ENCODE measurements at regions not wholly inside any gene's neighbourhood (a gene's known extent, or its start where the extent isn't known, plus 50 kb on each side); places are given as distances from the start of the nearest gene placed in this dataset.

DNA sequence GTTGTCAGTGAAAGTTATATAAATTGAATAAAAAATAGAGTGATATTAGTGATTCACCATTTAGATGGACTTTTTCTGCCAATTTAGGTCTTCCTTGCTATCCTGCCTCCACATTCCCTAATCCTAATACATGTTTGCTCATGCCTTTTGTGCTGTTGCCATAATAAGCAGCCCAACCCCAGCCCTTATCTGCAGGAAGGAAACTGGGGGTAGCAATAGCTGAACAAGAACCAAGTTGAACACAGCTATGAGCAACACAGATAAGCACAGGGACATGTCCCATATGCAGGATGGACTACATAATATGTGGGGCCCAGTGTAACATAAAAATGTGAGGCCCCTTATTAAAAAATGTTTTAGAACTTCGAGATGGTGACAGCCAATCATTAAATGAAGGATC, 91.2 kb upstream of the AHR start:
- Histone ChIP-seq H3K4me1 (ENCODE audit: insufficient read depth, low read length, severe bottlenecking) (no peaks in the 10 kb centered on the region), H3K9me2 (ENCODE audit: low read depth, low read length) (no peaks in the 10 kb centered on the region), H3K27ac (ENCODE audit: low read depth, low read length, poor library complexity, severe bottlenecking) (no peak overlapping the region), H3K27me3 (ENCODE audit: insufficient read depth, low read length) (no peaks in the 10 kb centered on the region), H3K36me3 (ENCODE audit: insufficient read depth, low read length) (no peaks in the 10 kb centered on the region), H4K20me1 (ENCODE audit: insufficient read depth, low read length) (no peaks in the 10 kb centered on the region), H3K9ac (ENCODE audit: low read length) (no peak overlapping the region), H3K4me2 (ENCODE audit: low read length) (no peak overlapping the region), H3K4me3 (ENCODE audit: low read depth, low read length, poor library complexity, severe bottlenecking) (no peak overlapping the region), H3F3A (ENCODE audit: insufficient read depth, low read length) (no peaks in the 10 kb centered on the region), H3K79me2 (ENCODE audit: insufficient read depth, low read length) (no peaks in the 10 kb centered on the region), H2AFZ (ENCODE audit: low read length) (no peak overlapping the region), H3K9me3 (ENCODE audit: low read length) (no peaks in the 10 kb centered on the region)
- no peak for TF ChIP-seq EZH2 (IDR thresholded peaks at IDR 0.05; ENCODE audit: borderline replicate concordance, low read length)
- TF ChIP-seq CTCF (IDR thresholded peaks at IDR 0.05; ENCODE audit: low read length), result no peak

DNA sequence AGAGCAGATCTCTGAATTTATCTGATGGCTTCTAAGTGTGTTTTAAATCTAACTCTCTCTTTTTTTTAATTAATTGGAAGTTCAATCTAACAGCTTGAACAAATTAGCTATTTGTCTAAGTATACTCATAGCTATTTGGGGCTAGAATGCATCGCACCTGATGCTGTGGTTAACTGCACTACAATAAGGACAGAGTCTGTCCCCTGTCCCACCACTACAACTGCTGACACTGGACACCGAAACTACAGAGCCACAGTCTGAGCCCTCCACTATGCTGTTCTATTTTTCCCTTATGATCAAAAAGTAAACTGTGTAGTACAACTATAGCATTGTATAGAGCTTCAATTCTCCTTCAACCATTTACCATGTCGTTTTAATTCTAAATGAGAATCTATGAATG, 89.4 kb upstream of the AHR start:
- Histone ChIP-seq H3K36me3 (ENCODE audit: insufficient read depth, low read length) (no peaks in the 10 kb centered on the region), H3K9me3 (ENCODE audit: low read length) (no peaks in the 10 kb centered on the region), H3K4me1 (ENCODE audit: insufficient read depth, low read length, severe bottlenecking) (no peaks in the 10 kb centered on the region), H3K9me2 (ENCODE audit: low read depth, low read length) (no peaks in the 10 kb centered on the region), H3K27ac (ENCODE audit: low read depth, low read length, poor library complexity, severe bottlenecking) (no peak overlapping the region), H3K79me2 (ENCODE audit: insufficient read depth, low read length) (no peaks in the 10 kb centered on the region), H3K9ac (ENCODE audit: low read length) (no peak overlapping the region), H3K4me3 (ENCODE audit: low read depth, low read length, poor library complexity, severe bottlenecking) (no peak overlapping the region), H3K4me2 (ENCODE audit: low read length) (no peak overlapping the region), H2AFZ (ENCODE audit: low read length) (no peak overlapping the region), H3F3A (ENCODE audit: insufficient read depth, low read length) (no peaks in the 10 kb centered on the region), H3K27me3 (ENCODE audit: insufficient read depth, low read length) (no peaks in the 10 kb centered on the region), H4K20me1 (ENCODE audit: insufficient read depth, low read length) (no peaks in the 10 kb centered on the region)
- TF ChIP-seq CTCF (IDR thresholded peaks at IDR 0.05; ENCODE audit: low read length), result no peak
- no peak for TF ChIP-seq EZH2 (IDR thresholded peaks at IDR 0.05; ENCODE audit: borderline replicate concordance, low read length)

GRCh38 chr7:17211307-17211836, 87.1 kb upstream of the AHR start:
- TF ChIP-seq EZH2 (IDR thresholded peaks at IDR 0.05; ENCODE audit: borderline replicate concordance, low read length) (no peak), CTCF (IDR thresholded peaks at IDR 0.05; ENCODE audit: low read length) (no peak)
- Histone ChIP-seq H3K4me1 (ENCODE audit: insufficient read depth, low read length, severe bottlenecking) (no peaks in the 10 kb centered on the region), H3K9me3 (ENCODE audit: low read length) (no peaks in the 10 kb centered on the region), H3K9ac (ENCODE audit: low read length) (no peak overlapping the region), H3K27ac (ENCODE audit: low read depth, low read length, poor library complexity, severe bottlenecking) (no peak overlapping the region), H4K20me1 (ENCODE audit: insufficient read depth, low read length) (no peaks in the 10 kb centered on the region), H3K79me2 (ENCODE audit: insufficient read depth, low read length) (no peaks in the 10 kb centered on the region), H3F3A (ENCODE audit: insufficient read depth, low read length) (no peaks in the 10 kb centered on the region), H2AFZ (ENCODE audit: low read length) (no peak overlapping the region), H3K4me3 (ENCODE audit: low read depth, low read length, poor library complexity, severe bottlenecking) (no peak overlapping the region), H3K36me3 (ENCODE audit: insufficient read depth, low read length) (no peaks in the 10 kb centered on the region), H3K9me2 (ENCODE audit: low read depth, low read length) (no peaks in the 10 kb centered on the region), H3K27me3 (ENCODE audit: insufficient read depth, low read length) (no peaks in the 10 kb centered on the region), H3K4me2 (ENCODE audit: low read length) (no peak overlapping the region)
